ENCODE measurements at regions not wholly inside any gene's neighbourhood (a gene's known extent, or its start where the extent isn't known, plus 50 kb on each side); places are given as distances from the start of the nearest gene placed in this dataset.

GRCh38 chr20:16978497-16978896 is 230.3 kb downstream of the OTOR start:
- no peak for TF ChIP-seq EP300 (IDR thresholded peaks at IDR 0.05)
- TF ChIP-seq POLR2AphosphoS5 (IDR thresholded peaks at IDR 0.05) = no peak
- TF ChIP-seq POLR2A (IDR thresholded peaks at IDR 0.05) = no peak
- TF ChIP-seq CTCF (IDR thresholded peaks at IDR 0.05) = no peak
- Histone ChIP-seq H3K4me1 (no peaks in the 10 kb centered on the region), H3K9me3 (no peaks in the 10 kb centered on the region), H3K27ac (no peak overlapping the region), H3K4me3 (no peak overlapping the region), H3K36me3 (no peaks in the 10 kb centered on the region), H3K27me3 (no peaks in the 10 kb centered on the region)
- DNase-seq = no peak
- WGBS, 2 donors = 87 to 88% methylated on average over 1 of the region's 1 CpG
- intact Hi-C loops (cut with DNase I) = no loop called here

- no peak for TF ChIP-seq EP300 (IDR thresholded peaks at IDR 0.05)
- TF ChIP-seq POLR2A (IDR thresholded peaks at IDR 0.05) = no peak
- TF ChIP-seq POLR2AphosphoS5 (IDR thresholded peaks at IDR 0.05) = no peak
- no peak for TF ChIP-seq CTCF (IDR thresholded peaks at IDR 0.05)
- DNase-seq = no peak
- WGBS, 2 donors = 71 to 78% methylated on average over 4 of the region's 4 CpGs
- H3K36me3 ChIP-seq = no peaks in the 10 kb centered on the region
- no peaks in the 10 kb centered on the region for H3K27me3 ChIP-seq
- H3K4me1 ChIP-seq = no peaks in the 10 kb centered on the region
- H3K9me3 ChIP-seq = no peaks in the 10 kb centered on the region
- intact Hi-C loops (cut with DNase I) = no loop called here
- H3K4me3 ChIP-seq = no peak overlapping the region
- no peak overlapping the region for H3K27ac ChIP-seq
Measured at GRCh38 chr20:16982091-16982726, 234.1 kb downstream of the OTOR start.

- DNase-seq = no peak
- H3K4me3 ChIP-seq = no peak overlapping the region
- H3K27me3 ChIP-seq = no peaks in the 10 kb centered on the region
- H3K4me1 ChIP-seq = no peaks in the 10 kb centered on the region
- intact Hi-C loops (cut with DNase I) = no loop called here
- TF ChIP-seq EP300 (IDR thresholded peaks at IDR 0.05) (no peak), POLR2AphosphoS5 (IDR thresholded peaks at IDR 0.05) (no peak), POLR2A (IDR thresholded peaks at IDR 0.05) (no peak), CTCF (IDR thresholded peaks at IDR 0.05) (no peak)
- no peak overlapping the region for H3K27ac ChIP-seq
- H3K36me3 ChIP-seq = no peaks in the 10 kb centered on the region
- H3K9me3 ChIP-seq = no peaks in the 10 kb centered on the region
Measured at GRCh38 chr20:16984481-16984880, 236.3 kb downstream of the OTOR start.

- intact Hi-C loops (cut with DNase I) = no loop called here
- TF ChIP-seq POLR2A (IDR thresholded peaks at IDR 0.05) (no peak), CTCF (IDR thresholded peaks at IDR 0.05) (no peak), EP300 (IDR thresholded peaks at IDR 0.05) (no peak), POLR2AphosphoS5 (IDR thresholded peaks at IDR 0.05) (no peak)
- no peak for DNase-seq
- H3K4me3 ChIP-seq = no peak overlapping the region
- H3K36me3 ChIP-seq = no peaks in the 10 kb centered on the region
- H3K27ac ChIP-seq = no peak overlapping the region
- no peaks in the 10 kb centered on the region for H3K27me3 ChIP-seq
- WGBS, 2 donors = 85 to 89% methylated on average over 7 of the region's 7 CpGs
- H3K4me1 ChIP-seq = no peaks in the 10 kb centered on the region
- no peaks in the 10 kb centered on the region for H3K9me3 ChIP-seq
Measured at GRCh38 chr20:17003170-17003870, 223.5 kb upstream of the PCSK2 start.
